ENCODE measurements at regions not wholly inside any gene's neighbourhood (a gene's known extent, or its start where the extent isn't known, plus 50 kb on each side); places are given as distances from the start of the nearest gene placed in this dataset.

DNA sequence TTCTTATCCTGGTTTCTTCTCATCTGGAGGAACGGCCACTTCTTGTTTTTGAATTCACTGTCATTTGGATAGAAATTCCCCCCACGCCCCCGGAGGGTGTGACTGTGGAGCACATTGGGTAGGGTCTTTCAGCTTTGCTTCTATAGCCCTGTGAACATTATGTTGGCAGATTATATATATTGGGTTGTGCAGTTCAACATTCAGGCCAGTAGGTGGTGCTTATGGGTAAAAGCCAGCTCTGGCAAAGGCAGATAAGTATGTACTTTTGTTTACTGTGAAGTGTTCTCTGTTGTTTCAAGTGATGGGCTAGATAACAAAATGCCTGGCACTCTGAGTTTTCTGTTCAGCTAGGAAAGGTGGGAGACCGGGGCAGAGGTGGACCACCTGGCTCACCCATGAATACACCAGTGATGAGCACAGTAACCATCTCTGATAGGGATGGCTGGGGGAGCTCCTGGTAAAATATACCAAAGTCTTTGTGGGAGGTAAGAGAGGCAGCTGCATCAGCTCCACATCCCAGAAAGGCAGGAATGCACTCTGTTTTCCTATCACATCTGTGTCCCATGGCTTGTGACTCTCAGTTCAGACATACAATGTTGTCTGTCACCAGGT, 1348.2 kb upstream of the RAG2 start:
- H3K4me1 Mint-ChIP-seq = no peaks in the 10 kb centered on the region
- peak; percentile 35 for DNase-seq
- peaks cover 20% of the 10 kb centered on the region for H3K9me3 Mint-ChIP-seq
- H3K36me3 Mint-ChIP-seq (ENCODE audit: low read depth) = peaks cover 7% of the 10 kb centered on the region
- TF ChIP-seq, protein P1, sequence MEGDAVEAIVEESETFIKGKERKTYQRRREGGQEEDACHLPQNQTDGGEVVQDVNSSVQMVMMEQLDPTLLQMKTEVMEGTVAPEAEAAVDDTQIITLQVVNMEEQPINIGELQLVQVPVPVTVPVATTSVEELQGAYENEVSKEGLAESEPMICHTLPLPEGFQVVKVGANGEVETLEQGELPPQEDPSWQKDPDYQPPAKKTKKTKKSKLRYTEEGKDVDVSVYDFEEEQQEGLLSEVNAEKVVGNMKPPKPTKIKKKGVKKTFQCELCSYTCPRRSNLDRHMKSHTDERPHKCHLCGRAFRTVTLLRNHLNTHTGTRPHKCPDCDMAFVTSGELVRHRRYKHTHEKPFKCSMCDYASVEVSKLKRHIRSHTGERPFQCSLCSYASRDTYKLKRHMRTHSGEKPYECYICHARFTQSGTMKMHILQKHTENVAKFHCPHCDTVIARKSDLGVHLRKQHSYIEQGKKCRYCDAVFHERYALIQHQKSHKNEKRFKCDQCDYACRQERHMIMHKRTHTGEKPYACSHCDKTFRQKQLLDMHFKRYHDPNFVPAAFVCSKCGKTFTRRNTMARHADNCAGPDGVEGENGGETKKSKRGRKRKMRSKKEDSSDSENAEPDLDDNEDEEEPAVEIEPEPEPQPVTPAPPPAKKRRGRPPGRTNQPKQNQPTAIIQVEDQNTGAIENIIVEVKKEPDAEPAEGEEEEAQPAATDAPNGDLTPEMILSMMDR (IDR thresholded peaks at IDR 0.05) = peak; percentile 62
- H3K27ac Mint-ChIP-seq = no peak overlapping the region
- peaks cover 3% of the 10 kb centered on the region for H3K27me3 Mint-ChIP-seq (ENCODE audit: low read depth, poor library complexity)
- no peak overlapping the region for H3K4me3 Mint-ChIP-seq

DNA sequence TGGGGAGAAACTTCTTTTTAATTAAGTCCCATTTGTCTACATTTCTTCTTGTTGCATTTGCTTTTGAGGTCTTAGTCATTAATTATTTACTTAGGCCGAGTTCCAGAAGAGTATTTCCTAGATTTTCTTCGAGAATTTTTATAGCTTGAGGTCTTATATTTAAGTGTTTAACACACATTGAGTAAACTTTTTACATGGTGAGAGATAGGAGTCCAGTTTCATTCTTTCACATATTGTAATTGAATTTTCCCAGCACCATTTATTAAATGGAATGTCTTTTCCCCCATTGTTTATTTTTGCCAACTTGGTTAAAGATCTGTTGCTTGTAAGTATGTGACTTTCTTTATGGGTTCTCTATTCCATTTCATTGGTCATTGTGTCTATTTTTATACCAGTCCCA, 1344.0 kb upstream of the RAG2 start:
- Mint-ChIP-seq H3K9me3 (peaks cover 20% of the 10 kb centered on the region), H3K4me3 (no peak overlapping the region), H3K4me1 (no peaks in the 10 kb centered on the region), H3K27ac (no peak overlapping the region), H3K27me3 (ENCODE audit: low read depth, poor library complexity) (peaks cover 3% of the 10 kb centered on the region), H3K36me3 (ENCODE audit: low read depth) (peaks cover 7% of the 10 kb centered on the region)
- TF ChIP-seq, protein P1 (IDR thresholded peaks at IDR 0.05) = no peak
- no peak for DNase-seq

DNA sequence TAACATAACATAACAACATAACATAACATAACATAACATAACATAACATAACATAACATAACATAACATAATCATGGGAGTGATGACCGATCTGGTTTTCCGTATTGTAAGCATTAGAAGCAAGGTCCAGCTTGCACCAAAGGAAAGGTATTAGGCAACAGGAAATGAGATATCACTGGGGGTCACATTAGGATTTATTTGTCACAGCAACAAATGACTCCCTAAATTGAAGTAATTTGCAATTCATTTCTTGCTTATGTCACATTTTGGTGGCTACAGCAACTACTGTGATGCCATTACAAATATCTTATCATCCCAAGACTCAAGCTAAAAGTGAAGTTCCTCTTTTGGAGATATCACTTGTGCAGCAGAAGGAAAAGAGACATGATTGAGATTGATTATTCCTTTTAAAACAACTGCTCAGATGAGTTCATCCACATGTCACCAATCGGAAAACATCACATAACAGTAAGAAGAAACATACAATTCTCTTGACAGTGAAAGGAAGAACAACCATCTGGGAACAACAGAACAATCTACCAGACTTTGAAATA, 1331.1 kb upstream of the RAG2 start:
- TF ChIP-seq, protein P1 (IDR thresholded peaks at IDR 0.05) = no peak
- H3K27ac Mint-ChIP-seq = no peak overlapping the region
- no peaks in the 10 kb centered on the region for H3K4me1 Mint-ChIP-seq
- no peak for DNase-seq
- H3K27me3 Mint-ChIP-seq (ENCODE audit: low read depth, poor library complexity) = no peaks in the 10 kb centered on the region
- peaks cover 6% of the 10 kb centered on the region for H3K9me3 Mint-ChIP-seq
- no peak overlapping the region for H3K4me3 Mint-ChIP-seq
- H3K36me3 Mint-ChIP-seq (ENCODE audit: low read depth) = no peaks in the 10 kb centered on the region

DNA sequence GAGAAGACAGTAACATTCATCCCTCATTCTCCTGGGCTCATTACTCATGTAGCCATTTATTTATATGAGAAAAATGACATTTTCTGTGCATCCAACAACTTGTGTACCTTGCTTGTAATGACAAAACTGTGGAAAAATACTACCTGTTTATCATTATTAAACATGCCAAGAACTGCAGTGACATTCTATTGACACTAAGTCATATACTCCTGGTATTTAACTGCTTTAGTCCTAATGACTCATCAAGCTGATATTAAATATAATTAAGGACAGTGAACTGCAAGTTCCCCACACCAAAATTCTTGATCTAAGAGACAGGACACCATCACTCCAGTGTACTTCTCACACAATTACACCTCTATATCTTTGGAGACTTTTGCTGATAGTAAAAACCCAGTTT, 1328.7 kb upstream of the RAG2 start:
- no peak for DNase-seq
- TF ChIP-seq, protein P1 (IDR thresholded peaks at IDR 0.05) = no peak
- Mint-ChIP-seq H3K27me3 (ENCODE audit: low read depth, poor library complexity) (no peaks in the 10 kb centered on the region), H3K4me3 (no peak overlapping the region), H3K9me3 (peaks cover under 1% of the 10 kb centered on the region), H3K4me1 (no peaks in the 10 kb centered on the region), H3K36me3 (ENCODE audit: low read depth) (no peaks in the 10 kb centered on the region), H3K27ac (no peak overlapping the region)

DNA sequence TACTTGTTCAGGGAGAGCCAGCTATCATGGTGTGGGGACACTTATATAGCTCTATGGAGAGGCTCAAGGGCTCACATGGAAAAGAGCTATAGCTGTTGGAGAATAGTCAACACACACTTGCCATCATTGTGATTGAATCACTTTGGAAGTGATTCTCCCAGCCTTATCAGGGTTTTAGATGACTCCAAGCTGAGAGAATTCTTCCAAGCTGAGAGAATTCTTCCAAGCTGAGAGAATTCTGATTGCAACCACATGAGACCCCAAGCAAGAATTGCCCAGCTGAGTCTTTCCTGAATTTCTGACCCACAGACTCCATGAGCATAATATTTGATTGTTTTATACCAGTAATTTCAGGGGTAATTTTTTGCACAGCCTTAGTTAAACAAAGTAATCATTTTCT, 1318.3 kb upstream of the RAG2 start:
- no peaks in the 10 kb centered on the region for H3K9me3 Mint-ChIP-seq
- H3K27me3 Mint-ChIP-seq (ENCODE audit: low read depth, poor library complexity) = peaks cover 3% of the 10 kb centered on the region
- no peak overlapping the region for H3K4me3 Mint-ChIP-seq
- no peaks in the 10 kb centered on the region for H3K4me1 Mint-ChIP-seq
- H3K27ac Mint-ChIP-seq = no peak overlapping the region
- H3K36me3 Mint-ChIP-seq (ENCODE audit: low read depth) = no peaks in the 10 kb centered on the region
- TF ChIP-seq, protein P1 (IDR thresholded peaks at IDR 0.05) = no peak
- no peak for DNase-seq

DNA sequence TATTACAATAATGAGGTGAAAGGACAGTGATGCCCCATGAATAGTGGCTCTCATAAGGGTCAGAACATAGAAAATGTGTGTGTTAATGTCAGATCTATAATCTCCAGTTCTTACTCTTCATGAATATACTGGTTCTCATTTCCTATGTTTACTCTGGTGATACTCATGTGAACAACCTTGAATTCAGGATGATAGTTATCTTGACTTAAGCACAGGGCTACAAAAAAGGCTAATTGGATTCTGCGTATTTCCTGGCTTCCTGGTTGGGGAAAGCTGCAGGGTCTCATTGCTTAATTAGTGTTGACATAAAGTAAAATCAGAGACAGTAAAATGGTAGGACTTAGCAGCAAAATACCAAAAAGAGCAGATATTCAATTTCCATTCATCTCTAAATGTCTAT, 1316.8 kb upstream of the RAG2 start:
- Mint-ChIP-seq H3K27ac (no peak overlapping the region), H3K27me3 (ENCODE audit: low read depth, poor library complexity) (peaks cover 3% of the 10 kb centered on the region), H3K4me1 (no peaks in the 10 kb centered on the region), H3K4me3 (no peak overlapping the region), H3K36me3 (ENCODE audit: low read depth) (no peaks in the 10 kb centered on the region), H3K9me3 (no peaks in the 10 kb centered on the region)
- TF ChIP-seq, protein P1 (IDR thresholded peaks at IDR 0.05) = no peak
- no peak for DNase-seq
